GM04504 (cell line): ENCODE measurements at regions not wholly inside any gene's neighbourhood (a gene's known extent, or its start where the extent isn't known, plus 50 kb on each side); places are given as distances from the start of the nearest gene placed in this dataset.

Experiments
- DNase-seq: peaks from one replicate; pipeline ENCODE4 v3.0.0-alpha.2; 2012; ENCODE audit warnings: low read depth

DNA sequence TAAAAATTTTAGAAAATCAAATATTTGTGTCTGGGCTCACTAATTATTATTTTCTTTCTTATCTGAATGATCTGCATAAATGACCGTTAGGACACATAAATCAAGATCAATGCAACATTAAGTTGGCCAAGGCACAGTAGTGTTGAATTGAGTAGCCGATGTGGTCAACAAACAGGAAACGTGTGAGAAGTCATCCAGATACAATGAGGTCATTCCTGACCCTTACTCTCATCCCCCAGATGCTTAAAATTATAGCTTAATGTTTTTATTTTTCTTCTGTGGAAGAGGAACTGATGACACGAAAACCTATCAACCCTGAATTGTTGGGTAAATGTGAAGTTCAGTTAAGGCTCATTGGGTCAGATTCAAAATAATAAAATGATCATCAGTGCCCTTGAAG is 222.9 kb downstream of the RFC3 start:
- DNase-seq: no peak

GRCh38 chr13:34044041-34044440 is 226.1 kb downstream of the RFC3 start:
- DNase-seq: no peak

DNA sequence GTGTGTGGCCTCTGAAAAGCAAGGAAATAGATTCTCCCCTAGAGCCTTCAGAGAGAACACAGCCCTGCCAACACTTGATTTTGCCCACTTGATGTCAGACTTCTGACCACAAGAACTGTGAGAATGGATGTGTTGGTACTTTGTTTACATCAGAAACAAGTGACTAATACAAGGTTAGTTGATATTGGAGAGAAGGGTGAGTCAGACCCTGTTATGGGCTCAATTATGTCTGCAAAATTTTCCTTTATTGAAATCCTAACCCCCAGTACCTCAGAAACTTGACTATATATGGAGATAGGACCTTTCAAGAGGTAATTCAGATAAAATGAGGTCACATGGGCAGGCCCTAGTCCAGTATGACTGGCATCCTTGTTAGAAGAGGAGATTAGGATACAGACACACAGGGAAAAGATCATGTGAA is 226.7 kb downstream of the RFC3 start:
- DNase-seq: peak; percentile 48

GRCh38 chr13:34046457-34046856 is 228.5 kb downstream of the RFC3 start:
- DNase-seq: no peak

DNA sequence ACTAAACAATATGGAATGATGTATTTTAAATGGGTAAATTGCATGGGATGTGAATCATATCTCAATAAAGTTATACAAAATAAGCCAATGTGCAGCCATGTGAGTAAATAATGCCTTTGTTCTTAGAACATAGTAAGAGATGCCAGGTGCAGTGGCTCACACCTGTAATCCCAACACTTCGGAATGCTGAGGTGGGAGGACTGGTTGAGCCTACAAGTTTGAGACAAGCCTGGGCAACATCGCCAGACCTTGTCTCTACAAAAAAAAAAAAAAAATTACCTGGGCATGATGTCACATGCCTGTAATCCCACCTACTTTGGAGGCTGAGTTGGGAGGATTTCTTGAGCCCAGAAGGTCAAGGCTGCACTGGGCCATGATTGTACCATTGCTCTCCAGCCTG is 230.7 kb downstream of the RFC3 start:
- DNase-seq: no peak

DNA sequence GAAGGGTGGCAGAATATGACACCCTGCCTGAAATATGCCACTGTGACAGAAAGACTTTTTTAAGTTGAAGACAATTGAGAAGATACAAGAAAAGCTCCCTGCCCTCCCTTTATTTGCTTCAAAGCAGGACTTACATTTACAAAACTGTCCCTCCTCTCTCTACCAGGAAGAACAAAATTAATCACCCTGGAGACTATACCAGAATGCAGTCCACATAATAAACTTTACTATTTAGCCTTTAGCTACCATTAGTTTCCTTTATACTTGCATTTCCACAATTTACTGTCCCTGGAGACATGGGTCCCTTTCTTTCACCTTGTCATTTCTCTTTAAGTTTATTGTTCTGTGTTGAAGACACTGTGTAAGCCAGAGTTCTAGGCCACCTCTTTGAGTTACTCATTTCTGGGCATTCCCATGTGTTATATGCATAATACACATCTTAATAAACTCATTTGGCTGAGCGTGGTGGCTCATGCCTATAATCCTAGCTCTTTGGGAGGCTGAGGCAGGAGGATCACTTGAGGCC is 238.8 kb downstream of the RFC3 start:
- DNase-seq: no peak

DNA sequence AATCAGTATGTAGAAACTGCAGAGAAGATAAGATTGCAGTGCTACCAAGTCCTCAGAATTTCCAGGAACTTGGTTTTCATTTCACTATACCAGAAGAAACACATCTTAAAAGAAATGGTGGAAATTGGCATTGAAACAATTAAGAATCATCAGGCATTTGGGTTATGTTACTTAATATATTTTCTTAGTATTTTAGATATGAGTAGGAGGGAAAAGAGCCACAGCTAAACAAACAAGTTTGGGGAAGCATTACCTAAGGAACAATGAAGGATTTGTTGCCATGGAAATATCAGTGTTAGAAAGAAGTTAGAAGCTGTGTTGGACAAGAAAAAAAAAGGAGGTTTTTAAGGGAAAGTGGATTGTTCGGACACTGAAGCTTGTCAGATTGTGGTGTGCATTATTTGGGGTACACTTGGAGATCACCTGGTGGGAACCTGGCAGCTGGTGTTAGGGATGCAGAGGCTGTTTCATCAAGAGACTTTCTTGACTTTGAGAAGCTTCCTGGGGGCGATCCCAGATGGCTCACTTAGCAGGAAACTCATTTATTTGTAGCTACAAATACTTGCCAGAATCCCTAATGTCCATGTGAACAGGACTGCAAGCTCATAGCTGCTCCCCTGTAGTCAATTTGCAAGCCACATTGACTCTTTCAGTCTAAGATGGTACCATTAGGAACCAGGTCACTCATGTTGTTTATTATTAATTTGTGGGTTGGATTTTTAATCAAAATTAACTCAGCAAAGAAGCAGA is 246.7 kb downstream of the RFC3 start:
- DNase-seq: no peak

GRCh38 chr13:34065928-34066327 is 248.0 kb downstream of the RFC3 start:
- DNase-seq: no peak

GRCh38 chr13:34066344-34066743 is 248.4 kb downstream of the RFC3 start:
- no peak for DNase-seq

DNA sequence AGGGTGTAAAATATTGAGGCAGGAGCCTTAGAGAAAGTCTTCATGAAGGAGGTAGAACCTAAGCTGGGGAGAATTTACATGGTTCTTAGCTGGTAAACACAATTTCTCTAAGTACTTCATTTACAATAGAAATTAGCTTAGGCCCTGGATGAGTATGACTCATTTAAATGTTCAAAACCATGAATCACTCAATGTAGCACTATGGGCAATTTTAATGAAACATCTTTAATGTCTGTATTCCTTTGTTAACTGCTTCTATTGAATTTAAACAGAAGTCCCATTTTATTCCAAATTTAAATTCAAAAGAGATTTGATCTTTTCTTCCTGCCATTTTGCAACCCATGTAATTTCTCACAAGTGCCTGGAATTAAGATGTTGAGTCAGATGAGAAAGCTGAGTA is 252.1 kb downstream of the RFC3 start:
- no peak for DNase-seq

DNA sequence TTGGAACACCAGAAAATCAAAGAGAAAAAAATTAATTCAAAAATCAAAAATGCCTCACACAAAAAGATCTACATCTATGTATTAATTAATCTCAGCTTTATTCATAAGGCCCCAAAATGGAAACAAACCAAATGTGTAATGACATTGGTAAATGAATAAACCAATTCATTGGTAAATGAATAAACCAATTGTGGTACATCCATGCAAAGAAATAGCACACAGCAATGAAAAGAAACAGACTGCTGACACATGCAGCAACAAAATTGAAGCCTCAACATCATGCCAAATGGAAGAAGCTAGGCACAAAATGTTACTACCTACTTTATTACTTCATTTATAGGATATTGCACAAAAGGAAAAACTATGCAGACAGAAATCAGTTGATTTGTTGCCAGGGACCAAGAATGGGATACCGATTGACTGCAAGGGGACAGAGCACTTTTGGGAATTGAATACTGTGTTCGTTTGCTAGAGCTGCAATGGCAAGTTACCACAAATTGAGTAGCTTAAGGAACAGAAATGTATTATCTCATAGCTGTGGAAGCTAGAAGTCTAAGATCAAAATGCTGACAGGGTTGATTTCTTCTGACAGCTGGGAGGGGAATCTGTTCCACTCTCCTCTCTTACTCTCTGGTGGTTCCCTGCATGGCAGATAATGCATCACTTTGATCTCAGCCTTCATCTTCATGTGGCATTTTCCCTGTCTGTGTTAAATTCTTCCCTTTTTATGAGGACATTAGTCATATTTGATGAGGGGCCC is 252.8 kb downstream of the RFC3 start:
- no peak for DNase-seq

GRCh38 chr13:34076319-34076718 is 258.4 kb downstream of the RFC3 start:
- DNase-seq: peak; percentile 10

GRCh38 chr13:34076943-34077703 is 259.2 kb downstream of the RFC3 start:
- peak; percentile 22 for DNase-seq

- DNase-seq: no peak
These were observed 260.5 kb downstream of the RFC3 start for GRCh38 chr13:34078334-34078999.

GRCh38 chr13:34085204-34085603 is 267.3 kb downstream of the RFC3 start:
- DNase-seq: no peak

- DNase-seq: no peak
These were observed 268.3 kb downstream of the RFC3 start for GRCh38 chr13:34086281-34086680.

- no peak for DNase-seq
These were observed 269.8 kb downstream of the RFC3 start for GRCh38 chr13:34087791-34088190.

GRCh38 chr13:34103854-34104253 is 285.9 kb downstream of the RFC3 start:
- no peak for DNase-seq

DNA sequence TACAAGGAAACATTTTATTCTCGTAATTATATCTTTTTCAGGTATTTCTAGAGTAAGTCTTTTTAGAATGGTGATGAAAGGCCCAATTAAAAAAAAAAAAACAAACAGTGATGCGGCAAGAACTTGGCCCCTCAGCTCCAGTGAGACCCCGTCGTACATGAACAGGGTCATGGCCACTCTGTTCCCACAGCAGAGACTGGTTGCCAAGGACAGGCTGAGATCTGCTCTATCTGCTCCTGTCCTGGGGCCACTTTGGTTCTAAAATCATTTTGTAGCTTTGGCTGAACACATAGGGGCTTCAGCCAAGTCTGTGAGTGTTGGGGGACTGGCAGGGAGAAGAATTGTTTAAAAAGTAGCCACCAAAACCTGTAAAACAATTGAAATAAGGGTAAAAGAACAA is 286.9 kb downstream of the RFC3 start:
- DNase-seq: no peak

- DNase-seq: no peak
These were observed 289.9 kb downstream of the RFC3 start for GRCh38 chr13:34107806-34108205.

- DNase-seq: no peak
These were observed 290.5 kb downstream of the RFC3 start for GRCh38 chr13:34108410-34108809.

DNA sequence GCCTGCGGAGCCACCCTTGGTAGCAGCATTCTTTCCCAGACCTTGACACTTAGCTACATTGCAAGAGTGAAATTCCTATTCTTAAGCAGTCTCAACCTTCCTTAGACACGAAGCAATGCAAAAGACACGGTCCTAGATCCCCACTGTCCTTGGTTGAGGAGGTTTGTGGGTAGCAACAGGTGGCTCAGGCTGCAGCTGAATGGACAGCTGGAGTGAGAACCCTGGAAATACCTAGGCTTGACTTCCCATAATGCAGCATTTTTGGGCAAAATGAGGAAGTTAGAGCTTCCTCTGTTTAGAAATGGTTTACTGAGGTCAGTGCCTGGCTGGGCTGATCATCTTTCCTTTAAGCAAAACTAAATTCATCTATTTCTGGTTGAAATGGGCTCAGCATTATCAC is 296.6 kb downstream of the RFC3 start:
- no peak for DNase-seq
